ENCODE measurements at regions not wholly inside any gene's neighbourhood (a gene's known extent, or its start where the extent isn't known, plus 50 kb on each side); places are given as distances from the start of the nearest gene placed in this dataset.

DNA sequence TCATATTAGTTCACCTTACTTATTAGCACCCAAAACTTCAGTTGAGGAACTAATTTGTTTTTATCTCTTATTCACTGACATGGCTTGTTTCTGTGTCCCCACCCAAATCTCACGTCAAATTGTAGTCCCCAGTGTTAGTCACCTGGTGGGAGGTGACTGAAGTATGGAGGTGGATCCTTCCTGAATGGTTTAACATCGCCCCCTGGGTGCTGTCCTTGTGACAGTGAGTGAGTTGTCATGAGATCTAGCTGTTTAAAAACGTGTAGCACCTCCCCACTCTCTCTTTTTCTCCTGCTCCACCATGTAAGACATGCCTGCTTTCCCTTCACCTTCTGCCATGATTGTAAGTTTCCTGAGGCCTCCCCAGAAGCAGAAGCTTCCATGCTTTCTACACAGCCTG lies 75.0 kb upstream of the HECTD2 start:
- no peak for DNase-seq
- CTCF ChIA-PET: no interaction called here
- no peak overlapping the region for H3K27ac Mint-ChIP-seq

DNA sequence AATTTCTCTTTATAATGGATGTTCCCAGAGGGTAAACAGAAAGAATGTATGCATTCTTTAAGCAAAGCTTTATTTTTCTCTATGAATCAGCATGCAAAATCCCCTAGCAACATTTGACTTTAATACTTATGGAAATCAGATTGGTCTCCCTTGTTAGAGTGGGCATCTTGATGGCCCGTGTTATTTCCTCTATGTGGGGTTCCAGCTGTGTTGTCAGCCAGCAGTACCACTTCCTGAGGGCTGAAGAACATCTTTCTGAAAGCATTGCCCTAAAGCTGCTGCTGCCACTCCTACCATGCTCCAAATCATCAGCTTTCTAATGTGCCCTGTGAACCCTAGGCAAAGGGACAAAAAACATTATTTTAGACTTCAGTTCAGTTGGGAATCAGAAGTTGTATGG lies 70.4 kb upstream of the HECTD2 start:
- Mint-ChIP-seq H3K9me3 (ENCODE audit: insufficient read depth) (no peaks in the 10 kb centered on the region), H3K4me1 (ENCODE audit: low read depth) (no peaks in the 10 kb centered on the region), H3K27me3 (ENCODE audit: low read depth) (no peaks in the 10 kb centered on the region), H3K27ac (no peak overlapping the region), H3K36me3 (ENCODE audit: low read depth) (no peaks in the 10 kb centered on the region), H3K4me3 (no peak overlapping the region)
- ATAC-seq (no peak), DNase-seq (no peak)
- CTCF ChIA-PET: no interaction called here
- POLR2A ChIA-PET: no interaction called here

More for the DNA sequence above, 75.0 kb upstream of the HECTD2 start:
- no peaks in the 10 kb centered on the region for H3K4me1 Mint-ChIP-seq (ENCODE audit: low read depth)
- no peak for ATAC-seq
- H3K4me3 Mint-ChIP-seq: no peak overlapping the region
- no peaks in the 10 kb centered on the region for H3K9me3 Mint-ChIP-seq (ENCODE audit: insufficient read depth)
- H3K27me3 Mint-ChIP-seq (ENCODE audit: low read depth): peaks cover 7% of the 10 kb centered on the region
- no peaks in the 10 kb centered on the region for H3K36me3 Mint-ChIP-seq (ENCODE audit: low read depth)
- POLR2A ChIA-PET: no interaction called here

DNA sequence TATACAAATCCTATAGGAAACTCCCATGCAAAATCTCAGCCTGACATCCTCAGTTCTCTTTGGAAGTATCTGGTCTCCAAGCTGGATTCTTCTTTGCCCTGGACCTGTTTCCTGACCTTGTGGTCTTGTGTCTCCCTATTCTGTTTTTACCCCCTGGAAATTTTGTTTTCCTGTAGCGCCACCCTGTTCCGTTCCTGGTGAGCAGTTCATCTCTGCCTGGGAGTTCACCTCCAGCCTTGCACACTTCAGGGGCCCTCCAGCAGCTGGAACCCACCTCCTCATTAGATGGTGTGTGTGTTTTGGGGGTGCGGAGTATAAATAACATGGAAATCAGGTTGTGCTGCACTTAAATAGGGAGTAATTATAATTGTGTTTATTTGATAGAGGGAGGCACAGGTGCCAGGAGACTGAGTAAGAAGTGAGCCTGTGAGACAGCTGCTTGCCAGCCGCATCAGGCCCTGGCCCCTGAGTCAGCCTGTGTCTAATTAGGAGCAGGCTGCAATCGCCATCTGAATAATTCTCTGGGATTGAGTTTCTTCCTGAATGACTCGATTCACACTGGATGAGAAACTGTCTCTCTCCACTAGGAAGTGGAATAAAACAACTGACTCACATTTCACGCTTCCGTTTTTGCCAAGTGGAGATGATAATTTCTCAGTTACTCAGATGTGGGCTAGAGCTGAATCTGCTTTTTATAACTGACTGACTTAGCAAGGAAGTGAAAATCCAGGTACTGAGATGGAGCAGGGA lies 69.4 kb upstream of the HECTD2 start:
- H3K4me3 Mint-ChIP-seq: no peak overlapping the region
- ATAC-seq: no peak
- no peaks in the 10 kb centered on the region for H3K4me1 Mint-ChIP-seq (ENCODE audit: low read depth)

DNA sequence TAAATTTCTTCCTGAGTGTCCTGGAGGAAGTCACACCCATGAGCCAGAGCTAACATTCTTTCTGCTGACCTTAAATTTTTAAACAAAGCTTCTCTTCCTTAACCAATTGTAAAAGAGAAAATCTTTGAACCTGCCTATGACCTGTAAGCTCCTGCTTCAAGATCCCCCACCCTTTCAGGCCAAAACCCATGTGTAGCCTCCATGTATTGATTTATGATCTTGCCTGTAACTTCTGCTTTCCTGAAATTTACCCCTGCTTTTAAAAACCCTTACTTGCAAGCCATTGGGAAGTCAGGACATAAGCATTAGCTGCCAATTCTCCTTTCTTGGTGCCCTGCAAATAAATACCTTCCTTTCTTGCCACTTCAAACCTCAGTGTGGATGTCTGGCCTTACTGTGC lies 68.5 kb upstream of the HECTD2 start:
- no peak overlapping the region for H3K27ac Mint-ChIP-seq

More for the DNA sequence above, 69.4 kb upstream of the HECTD2 start:
- Mint-ChIP-seq H3K27ac (no peak overlapping the region), H3K9me3 (ENCODE audit: insufficient read depth) (no peaks in the 10 kb centered on the region), H3K27me3 (ENCODE audit: low read depth) (no peaks in the 10 kb centered on the region), H3K36me3 (ENCODE audit: low read depth) (no peaks in the 10 kb centered on the region)
- ChIA-PET POLR2A (no interaction called here), CTCF (interaction anchor here (0.7 kb wide), 1 partner anchor 334 kb away, joined by 3 read pairs; no protein-coding TSS in a partner anchor)
- no peak for DNase-seq

DNA sequence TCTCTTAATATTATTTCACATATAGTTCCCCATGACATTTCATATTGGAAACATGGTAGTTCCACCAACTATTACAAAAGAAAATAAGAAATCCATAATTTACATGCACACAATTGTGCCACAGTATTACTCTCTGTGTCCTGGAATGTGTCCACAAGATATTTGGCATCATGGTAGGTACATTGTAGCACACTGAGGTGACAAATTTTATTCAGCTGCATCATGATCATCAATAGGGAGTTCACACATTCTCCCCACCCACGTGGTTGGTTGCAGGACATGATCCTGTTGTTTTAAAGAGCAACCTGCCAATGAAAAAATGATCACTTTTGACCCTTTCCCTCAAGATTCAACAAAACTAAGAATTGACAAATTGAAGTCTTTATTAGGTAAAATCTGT lies 67.1 kb upstream of the HECTD2 start:
- Mint-ChIP-seq H3K27me3 (ENCODE audit: low read depth) (peaks cover 2% of the 10 kb centered on the region), H3K27ac (no peak overlapping the region), H3K4me3 (no peak overlapping the region), H3K9me3 (ENCODE audit: insufficient read depth) (no peaks in the 10 kb centered on the region), H3K4me1 (ENCODE audit: low read depth) (peaks cover 4% of the 10 kb centered on the region), H3K36me3 (ENCODE audit: low read depth) (no peaks in the 10 kb centered on the region)
- ChIA-PET CTCF (no interaction called here), POLR2A (no interaction called here)
- no peak for ATAC-seq
- no peak for DNase-seq

More for the DNA sequence above, 68.5 kb upstream of the HECTD2 start:
- H3K36me3 Mint-ChIP-seq (ENCODE audit: low read depth): no peaks in the 10 kb centered on the region
- H3K27me3 Mint-ChIP-seq (ENCODE audit: low read depth): peaks cover 2% of the 10 kb centered on the region
- ChIA-PET POLR2A (no interaction called here), CTCF (interaction anchor here (0.7 kb wide), 1 partner anchor 335 kb away, joined by 3 read pairs; no protein-coding TSS in a partner anchor)
- H3K4me3 Mint-ChIP-seq: no peak overlapping the region
- H3K4me1 Mint-ChIP-seq (ENCODE audit: low read depth): no peaks in the 10 kb centered on the region
- DNase-seq: no peak
- no peaks in the 10 kb centered on the region for H3K9me3 Mint-ChIP-seq (ENCODE audit: insufficient read depth)
- no peak for ATAC-seq

DNA sequence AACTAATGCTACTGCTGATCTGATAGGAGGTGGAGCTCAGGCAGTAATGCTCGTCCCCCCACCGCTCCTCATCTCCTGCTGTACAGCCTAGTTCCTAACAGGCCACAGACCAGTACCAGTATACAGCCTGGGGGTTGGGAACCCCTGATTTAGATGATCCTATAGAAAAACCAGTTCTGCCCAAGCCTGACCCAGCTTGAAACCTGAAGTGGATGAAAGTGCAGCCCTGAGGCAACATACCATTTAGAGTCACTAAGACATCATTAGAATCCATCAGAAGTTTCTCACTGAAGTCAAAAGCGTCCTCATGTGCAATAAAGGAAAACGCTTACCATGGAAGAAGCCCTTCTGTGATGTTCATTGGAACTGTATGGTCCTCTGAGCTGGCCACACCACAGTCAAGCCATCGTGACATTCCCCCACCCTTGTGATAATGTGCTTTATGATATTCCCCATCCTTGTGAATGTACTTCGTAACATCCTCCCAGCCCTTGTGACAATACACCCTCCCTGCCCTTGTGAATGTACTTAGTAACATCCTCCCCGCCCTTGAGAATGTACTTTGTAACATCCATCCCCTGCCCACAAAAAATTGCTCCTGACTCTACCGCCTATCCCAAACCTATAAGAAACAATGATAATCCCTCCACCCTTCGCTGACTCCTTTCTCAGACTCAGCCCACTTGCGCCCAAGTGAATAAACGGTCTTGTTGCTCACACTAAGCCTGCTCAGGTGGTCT lies 65.9 kb upstream of the HECTD2 start:
- Mint-ChIP-seq H3K27me3 (ENCODE audit: low read depth) (peaks cover 2% of the 10 kb centered on the region), H3K36me3 (ENCODE audit: low read depth) (no peaks in the 10 kb centered on the region), H3K27ac (no peak overlapping the region), H3K4me3 (no peak overlapping the region), H3K4me1 (ENCODE audit: low read depth) (peaks cover 4% of the 10 kb centered on the region), H3K9me3 (ENCODE audit: insufficient read depth) (no peaks in the 10 kb centered on the region)
- DNase-seq (no peak), ATAC-seq (no peak)
- CTCF ChIA-PET: no interaction called here
- POLR2A ChIA-PET: no interaction called here

DNA sequence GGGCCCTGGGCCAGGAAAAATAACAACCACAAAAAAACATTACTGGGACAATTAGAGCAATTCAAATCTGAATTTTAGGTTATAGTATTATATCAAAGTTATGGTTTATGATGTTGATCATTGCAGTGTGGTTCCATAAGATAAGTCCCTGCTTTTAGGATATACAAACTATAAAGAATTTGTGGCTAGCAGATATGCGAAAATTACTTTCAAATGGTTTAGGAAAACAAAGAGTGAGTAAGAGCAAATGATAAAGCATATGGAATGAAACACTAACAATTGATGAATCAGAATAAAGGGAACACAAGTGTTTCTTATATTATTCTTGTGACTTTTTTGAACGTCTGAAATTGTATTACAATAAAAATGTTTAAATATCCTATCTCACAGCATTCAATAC lies 64.4 kb upstream of the HECTD2 start:
- Mint-ChIP-seq H3K4me3 (no peak overlapping the region), H3K4me1 (ENCODE audit: low read depth) (peaks cover 4% of the 10 kb centered on the region), H3K36me3 (ENCODE audit: low read depth) (no peaks in the 10 kb centered on the region), H3K27ac (no peak overlapping the region), H3K9me3 (ENCODE audit: insufficient read depth) (no peaks in the 10 kb centered on the region), H3K27me3 (ENCODE audit: low read depth) (peaks cover 2% of the 10 kb centered on the region)
- CTCF ChIA-PET: no interaction called here
- POLR2A ChIA-PET: no interaction called here
- ATAC-seq (no peak), DNase-seq (no peak)

DNA sequence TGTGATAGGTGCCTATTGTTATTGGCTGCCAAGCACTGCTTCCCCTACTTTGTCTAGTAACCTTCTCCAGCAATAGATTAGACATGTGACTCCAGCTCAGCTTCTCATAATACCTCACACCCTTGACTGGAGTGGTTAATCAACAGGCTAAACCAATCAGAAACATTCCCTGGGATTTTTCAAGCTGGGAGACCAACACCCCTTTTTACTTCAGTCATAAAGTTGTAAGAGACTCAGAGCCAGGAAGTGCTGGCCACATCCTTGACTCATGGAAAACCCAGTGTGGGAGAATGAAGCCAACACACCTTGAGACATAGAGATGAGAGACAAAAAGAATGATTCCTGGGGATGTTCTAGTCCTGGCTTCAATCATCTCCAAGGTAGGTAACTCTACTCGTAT lies 62.6 kb upstream of the HECTD2 start:
- Mint-ChIP-seq H3K36me3 (ENCODE audit: low read depth) (no peaks in the 10 kb centered on the region), H3K9me3 (ENCODE audit: insufficient read depth) (no peaks in the 10 kb centered on the region), H3K27me3 (ENCODE audit: low read depth) (peaks cover 2% of the 10 kb centered on the region), H3K4me3 (no peak overlapping the region), H3K27ac (no peak overlapping the region), H3K4me1 (ENCODE audit: low read depth) (peaks cover 4% of the 10 kb centered on the region)
- ATAC-seq (no peak), DNase-seq (no peak)
- ChIA-PET POLR2A (no interaction called here), CTCF (no interaction called here)

DNA sequence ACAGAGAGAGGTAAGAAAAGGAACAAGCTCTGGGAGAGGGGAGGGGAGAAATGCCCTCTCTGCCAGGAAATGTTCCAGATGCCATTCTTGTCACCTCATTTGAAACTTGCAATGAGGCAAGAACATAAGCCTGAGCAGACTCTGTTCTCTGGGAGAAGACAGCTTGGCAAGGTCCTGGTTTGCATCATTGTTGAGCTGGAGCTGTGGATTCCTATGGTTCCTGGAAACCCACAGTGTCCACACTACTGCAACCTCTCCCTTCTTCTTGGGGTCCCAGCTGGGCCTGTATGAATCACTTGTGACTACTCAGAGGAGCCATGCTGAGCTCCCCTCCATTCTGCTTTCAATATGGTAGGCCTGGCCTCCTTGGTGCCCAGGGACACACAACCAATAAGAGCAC lies 60.8 kb upstream of the HECTD2 start:
- POLR2A ChIA-PET: no interaction called here
- DNase-seq (no peak), ATAC-seq (no peak)
- Mint-ChIP-seq H3K9me3 (ENCODE audit: insufficient read depth) (no peaks in the 10 kb centered on the region), H3K27ac (no peak overlapping the region), H3K36me3 (ENCODE audit: low read depth) (no peaks in the 10 kb centered on the region), H3K4me1 (ENCODE audit: low read depth) (peaks cover 4% of the 10 kb centered on the region), H3K4me3 (no peak overlapping the region), H3K27me3 (ENCODE audit: low read depth) (peaks cover 2% of the 10 kb centered on the region)
- CTCF ChIA-PET: no interaction called here

DNA sequence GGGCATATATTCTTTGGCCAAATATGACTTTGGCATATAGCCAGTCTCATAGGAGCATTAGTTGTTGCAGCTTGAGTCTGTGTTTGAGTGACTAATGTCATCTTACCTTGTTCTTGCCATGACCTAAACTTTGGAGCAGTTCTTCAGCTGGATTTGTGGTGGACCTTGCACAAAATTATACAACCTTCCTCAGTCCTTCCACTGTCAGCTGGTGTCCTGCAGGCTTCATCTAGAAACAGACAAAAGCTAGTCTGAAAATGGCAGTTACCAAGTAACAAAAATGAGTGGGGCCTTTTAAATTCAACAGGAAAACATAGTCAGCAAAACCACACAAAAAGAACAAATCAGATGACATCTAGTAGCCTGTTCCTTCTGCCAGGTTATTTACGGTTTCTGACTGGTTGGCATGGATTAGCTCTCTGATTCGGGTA lies 59.5 kb upstream of the HECTD2 start:
- no peak for ATAC-seq
- Mint-ChIP-seq H3K4me1 (ENCODE audit: low read depth) (peaks cover 4% of the 10 kb centered on the region), H3K4me3 (no peak overlapping the region), H3K9me3 (ENCODE audit: insufficient read depth) (no peaks in the 10 kb centered on the region), H3K27ac (no peak overlapping the region), H3K27me3 (ENCODE audit: low read depth) (peaks cover 2% of the 10 kb centered on the region), H3K36me3 (ENCODE audit: low read depth) (no peaks in the 10 kb centered on the region)
- CTCF ChIA-PET: interaction anchor here (0.9 kb wide), 1 partner anchor 52 kb away, joined by 3 read pairs; no protein-coding TSS in a partner anchor
- POLR2A ChIA-PET: no interaction called here
- DNase-seq: no peak

DNA sequence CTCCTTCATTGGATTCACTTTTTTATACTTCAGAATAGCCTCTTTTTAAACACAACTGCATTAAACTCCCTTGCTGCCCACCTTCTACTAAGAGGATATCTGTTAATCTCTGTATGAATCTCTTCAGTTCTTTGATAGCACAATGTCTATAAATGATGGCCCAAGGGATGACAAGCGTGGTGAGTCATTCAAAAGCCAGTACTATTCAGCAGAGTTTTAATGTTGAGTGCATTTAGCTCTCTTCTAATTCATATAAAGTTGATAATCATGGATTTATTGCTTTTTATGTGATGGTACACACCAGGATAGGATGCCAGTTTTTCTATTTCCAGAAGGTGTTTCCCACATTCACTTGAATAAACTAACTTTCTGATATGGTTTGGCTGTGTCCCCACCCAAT lies 57.4 kb upstream of the HECTD2 start:
- POLR2A ChIA-PET: no interaction called here
- CTCF ChIA-PET: no interaction called here
- H3K9me3 Mint-ChIP-seq (ENCODE audit: insufficient read depth): no peaks in the 10 kb centered on the region
- H3K27me3 Mint-ChIP-seq (ENCODE audit: low read depth): no peaks in the 10 kb centered on the region
- peaks cover under 1% of the 10 kb centered on the region for H3K4me1 Mint-ChIP-seq (ENCODE audit: low read depth)
- no peak overlapping the region for H3K27ac Mint-ChIP-seq
- ATAC-seq: no peak
- H3K4me3 Mint-ChIP-seq: no peak overlapping the region
- no peaks in the 10 kb centered on the region for H3K36me3 Mint-ChIP-seq (ENCODE audit: low read depth)
- DNase-seq: no peak

DNA sequence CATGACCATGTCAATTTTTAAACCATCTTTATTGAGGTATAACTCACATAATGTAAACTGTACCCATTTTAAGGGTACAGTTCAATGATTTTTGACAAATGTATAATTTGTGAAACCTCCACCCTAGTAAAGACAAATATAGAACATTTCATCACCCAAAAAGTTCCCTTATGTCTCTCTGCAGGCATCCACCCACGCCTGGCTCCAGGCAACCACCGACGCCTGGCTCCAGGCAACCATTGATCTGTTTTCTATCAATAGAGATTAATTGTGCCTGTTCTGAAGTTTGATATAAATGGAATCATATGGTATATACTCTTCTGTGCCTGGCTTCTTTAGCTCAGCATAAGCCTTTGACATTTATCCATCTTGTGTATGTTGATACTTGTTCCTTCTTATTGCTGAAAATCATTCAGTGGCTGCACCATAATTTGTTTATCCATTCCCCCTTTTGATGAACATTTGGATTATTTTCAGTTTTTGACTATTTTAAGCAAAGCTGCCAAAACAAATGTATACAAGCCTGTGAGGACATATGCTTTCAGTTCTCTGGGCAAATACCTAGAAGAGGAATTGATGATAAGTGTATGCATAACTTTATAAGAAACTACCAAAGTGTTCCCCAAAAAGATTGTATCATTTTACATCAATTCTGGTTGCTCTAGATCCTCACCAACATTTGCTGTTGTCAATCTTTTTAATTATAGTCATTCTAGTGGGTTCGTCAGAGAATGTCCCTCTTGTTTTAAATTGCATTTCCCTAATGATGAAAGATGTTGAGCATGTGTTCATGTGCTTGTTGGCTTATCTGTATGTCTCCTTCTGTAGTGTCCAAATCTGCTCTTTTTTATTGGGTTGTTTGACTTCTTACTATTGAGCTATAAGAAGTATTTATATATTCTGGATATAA lies 55.7 kb upstream of the HECTD2 start:
- POLR2A ChIA-PET: no interaction called here
- no peaks in the 10 kb centered on the region for H3K36me3 Mint-ChIP-seq (ENCODE audit: low read depth)

More for the DNA sequence above, 55.7 kb upstream of the HECTD2 start:
- Mint-ChIP-seq H3K4me3 (no peak overlapping the region), H3K27ac (no peak overlapping the region), H3K4me1 (ENCODE audit: low read depth) (no peaks in the 10 kb centered on the region), H3K27me3 (ENCODE audit: low read depth) (peaks cover 4% of the 10 kb centered on the region), H3K9me3 (ENCODE audit: insufficient read depth) (no peaks in the 10 kb centered on the region)
- DNase-seq (no peak), ATAC-seq (no peak)
- CTCF ChIA-PET: no interaction called here
